ENCODE measurements at regions not wholly inside any gene's neighbourhood (a gene's known extent, or its start where the extent isn't known, plus 50 kb on each side); places are given as distances from the start of the nearest gene placed in this dataset.

DNA sequence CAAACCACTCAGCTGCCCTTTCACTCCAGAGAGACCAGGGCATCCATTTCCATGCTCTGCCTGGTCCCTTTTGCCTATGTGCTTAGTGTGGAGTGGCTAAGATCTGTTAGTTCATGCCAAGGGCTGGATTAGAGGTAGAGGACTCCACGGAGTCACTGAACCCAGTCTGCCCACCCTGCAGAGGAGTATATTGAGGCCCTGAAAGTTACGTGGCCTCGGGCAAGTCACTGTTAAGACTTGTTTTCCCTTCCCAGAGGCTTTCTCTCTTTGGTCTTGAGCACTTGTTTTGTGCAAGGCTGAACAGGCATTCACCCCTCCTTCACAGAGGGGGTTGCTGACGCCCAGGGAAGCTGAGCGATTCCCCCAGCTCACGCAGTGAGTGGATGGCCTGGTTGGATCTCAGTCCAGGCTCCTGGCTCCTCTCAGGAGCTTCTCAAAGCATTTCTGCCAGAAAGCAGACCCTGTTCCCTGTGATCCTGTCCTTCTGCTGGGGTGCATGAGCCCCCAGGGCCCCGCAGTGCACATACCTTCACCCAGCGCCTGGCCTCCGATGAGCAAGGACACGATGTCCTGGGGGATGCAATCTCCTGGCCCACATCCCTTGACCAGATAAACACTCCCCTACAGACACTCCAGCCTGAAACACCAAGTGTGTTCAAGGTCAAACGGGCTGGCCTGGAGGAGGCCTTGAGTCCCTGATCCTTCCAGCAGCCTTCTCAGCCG lies 153.4 kb upstream of the GSE1 start:
- TF ChIP-seq ZFX (IDR thresholded peaks at IDR 0.05) = no peak
- TF ChIP-seq, protein P1, sequence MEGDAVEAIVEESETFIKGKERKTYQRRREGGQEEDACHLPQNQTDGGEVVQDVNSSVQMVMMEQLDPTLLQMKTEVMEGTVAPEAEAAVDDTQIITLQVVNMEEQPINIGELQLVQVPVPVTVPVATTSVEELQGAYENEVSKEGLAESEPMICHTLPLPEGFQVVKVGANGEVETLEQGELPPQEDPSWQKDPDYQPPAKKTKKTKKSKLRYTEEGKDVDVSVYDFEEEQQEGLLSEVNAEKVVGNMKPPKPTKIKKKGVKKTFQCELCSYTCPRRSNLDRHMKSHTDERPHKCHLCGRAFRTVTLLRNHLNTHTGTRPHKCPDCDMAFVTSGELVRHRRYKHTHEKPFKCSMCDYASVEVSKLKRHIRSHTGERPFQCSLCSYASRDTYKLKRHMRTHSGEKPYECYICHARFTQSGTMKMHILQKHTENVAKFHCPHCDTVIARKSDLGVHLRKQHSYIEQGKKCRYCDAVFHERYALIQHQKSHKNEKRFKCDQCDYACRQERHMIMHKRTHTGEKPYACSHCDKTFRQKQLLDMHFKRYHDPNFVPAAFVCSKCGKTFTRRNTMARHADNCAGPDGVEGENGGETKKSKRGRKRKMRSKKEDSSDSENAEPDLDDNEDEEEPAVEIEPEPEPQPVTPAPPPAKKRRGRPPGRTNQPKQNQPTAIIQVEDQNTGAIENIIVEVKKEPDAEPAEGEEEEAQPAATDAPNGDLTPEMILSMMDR (conservative IDR thresholded peaks at IDR 0.05) = no peak
- no peak overlapping the region for H3K27ac ChIP-seq

DNA sequence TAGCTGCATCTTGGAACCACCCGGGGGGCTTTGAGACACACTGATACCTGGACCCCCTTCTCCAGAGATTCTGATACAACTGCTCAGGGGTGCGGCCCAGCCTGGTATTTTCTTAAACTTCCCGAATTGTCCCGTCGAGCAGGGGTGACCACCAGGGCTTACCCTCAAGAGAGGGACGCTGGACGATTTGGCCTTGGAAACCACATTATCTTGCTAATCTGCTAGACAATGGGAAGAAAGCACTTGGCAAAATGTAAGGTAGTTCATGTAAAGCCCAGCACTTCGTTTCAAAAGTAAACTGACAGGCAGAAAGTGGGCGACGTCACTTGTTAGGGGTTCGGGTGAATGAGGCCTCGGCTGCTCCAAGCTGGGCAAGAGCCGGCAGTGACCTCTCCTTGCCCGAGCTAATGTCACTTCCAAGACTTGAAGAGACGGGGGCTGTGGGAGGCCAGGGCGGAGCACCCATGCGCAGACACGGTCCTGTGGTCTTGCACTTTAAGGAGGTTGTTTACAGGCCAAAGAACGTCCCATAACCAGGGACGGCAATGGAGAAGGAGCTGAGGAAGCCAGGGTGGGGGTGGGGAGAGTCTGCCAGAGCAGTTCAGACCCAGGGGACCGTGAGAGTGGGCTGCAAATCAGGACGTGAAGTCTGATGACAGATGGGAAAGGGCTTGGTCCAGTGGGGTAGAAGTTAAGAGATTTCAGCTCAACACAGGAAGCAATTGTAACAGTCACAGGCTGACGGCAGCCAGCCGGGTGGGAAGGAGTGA lies 152.7 kb upstream of the GSE1 start:
- H3K27ac ChIP-seq = no peak overlapping the region
- TF ChIP-seq, protein P1 (conservative IDR thresholded peaks at IDR 0.05) = no peak
- TF ChIP-seq ZFX (IDR thresholded peaks at IDR 0.05) = no peak

DNA sequence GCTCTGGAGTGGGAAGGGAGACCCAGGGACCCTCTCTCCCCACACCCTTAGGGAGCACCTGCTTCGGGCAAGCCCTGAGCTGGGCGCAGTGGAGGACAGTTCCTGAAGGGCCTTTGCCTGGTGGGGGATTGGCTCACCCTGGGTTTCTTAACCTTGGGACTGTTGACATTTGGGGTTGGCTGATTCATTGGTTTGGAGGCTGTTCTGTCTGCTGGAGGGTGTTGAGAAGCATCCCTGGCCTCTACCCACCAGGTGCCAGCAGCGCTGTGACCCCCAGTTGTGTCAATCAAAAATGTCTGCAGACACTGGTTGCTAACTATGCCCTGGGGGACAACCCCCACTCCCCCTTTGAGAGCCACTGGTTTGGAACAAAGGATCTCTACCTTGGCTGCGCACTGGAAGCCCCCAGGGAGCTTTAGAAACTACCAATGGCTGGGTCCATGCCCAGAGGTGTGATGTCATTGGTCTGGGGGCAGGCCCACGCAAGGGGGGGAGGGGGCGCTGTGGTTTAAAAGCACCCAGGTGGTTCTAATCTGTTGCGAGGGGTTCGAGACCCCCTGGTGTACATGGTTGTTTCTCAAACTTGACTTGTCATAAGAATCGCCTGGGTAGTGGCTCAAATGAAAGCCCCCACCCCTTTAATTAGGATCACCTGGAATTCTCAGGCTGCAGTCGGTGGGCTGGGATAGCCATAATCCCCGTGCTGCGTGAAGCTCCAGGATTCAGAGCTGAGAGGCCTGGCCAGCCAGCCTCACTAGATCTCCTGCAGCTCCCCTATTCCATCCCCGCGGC lies 151.9 kb upstream of the GSE1 start:
- TF ChIP-seq, protein P1 (conservative IDR thresholded peaks at IDR 0.05) = no peak
- no peak for TF ChIP-seq ZFX (IDR thresholded peaks at IDR 0.05)
- no peak overlapping the region for H3K27ac ChIP-seq

DNA sequence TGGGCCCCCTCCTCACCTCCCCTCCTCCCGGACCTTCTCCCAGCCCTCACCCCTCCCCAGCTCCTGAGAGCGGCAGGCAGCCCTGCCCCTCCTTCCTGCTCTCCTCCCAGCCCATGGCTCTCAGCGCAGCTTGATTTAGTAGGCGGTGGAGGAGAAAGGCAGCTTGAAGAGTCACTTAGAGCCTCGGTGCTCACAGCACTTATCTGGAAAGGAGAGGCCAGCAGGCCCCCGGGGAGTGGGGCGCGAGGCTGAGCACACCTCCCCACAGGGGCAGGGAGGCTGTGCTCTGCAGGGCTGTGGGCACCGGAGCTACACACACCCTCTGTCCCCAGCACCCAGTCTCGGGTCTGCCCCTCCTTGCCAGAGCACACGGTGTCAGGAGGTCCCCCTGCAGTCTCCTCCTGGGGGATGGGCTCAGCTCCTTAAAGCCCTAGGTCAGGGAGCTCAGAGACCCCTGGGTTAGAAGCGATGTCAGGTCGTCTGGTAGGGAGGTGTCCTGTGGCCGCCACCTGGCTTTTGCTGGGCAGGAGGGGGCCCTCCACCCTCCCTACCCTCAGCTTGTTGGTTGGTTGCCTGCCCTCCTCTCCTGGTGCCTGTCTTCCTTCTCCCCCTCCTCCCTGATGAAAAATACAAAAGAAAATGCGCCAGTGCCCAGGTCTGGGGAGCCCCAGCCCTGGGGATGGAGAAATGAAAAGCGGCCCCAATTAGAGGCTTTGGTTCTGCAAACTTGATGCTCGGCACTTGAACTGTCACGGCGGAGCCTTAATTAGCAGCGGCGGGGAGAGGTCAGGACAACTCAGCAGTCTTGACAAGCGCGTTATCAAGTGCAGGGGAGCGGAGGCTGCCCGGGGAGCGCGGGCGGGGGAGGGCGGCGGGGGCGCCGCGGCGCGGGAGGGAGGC lies 151.1 kb upstream of the GSE1 start:
- H3K27ac ChIP-seq = no peak overlapping the region
- TF ChIP-seq ZFX (IDR thresholded peaks at IDR 0.05) = no peak
- TF ChIP-seq, protein P1 (conservative IDR thresholded peaks at IDR 0.05) = no peak

DNA sequence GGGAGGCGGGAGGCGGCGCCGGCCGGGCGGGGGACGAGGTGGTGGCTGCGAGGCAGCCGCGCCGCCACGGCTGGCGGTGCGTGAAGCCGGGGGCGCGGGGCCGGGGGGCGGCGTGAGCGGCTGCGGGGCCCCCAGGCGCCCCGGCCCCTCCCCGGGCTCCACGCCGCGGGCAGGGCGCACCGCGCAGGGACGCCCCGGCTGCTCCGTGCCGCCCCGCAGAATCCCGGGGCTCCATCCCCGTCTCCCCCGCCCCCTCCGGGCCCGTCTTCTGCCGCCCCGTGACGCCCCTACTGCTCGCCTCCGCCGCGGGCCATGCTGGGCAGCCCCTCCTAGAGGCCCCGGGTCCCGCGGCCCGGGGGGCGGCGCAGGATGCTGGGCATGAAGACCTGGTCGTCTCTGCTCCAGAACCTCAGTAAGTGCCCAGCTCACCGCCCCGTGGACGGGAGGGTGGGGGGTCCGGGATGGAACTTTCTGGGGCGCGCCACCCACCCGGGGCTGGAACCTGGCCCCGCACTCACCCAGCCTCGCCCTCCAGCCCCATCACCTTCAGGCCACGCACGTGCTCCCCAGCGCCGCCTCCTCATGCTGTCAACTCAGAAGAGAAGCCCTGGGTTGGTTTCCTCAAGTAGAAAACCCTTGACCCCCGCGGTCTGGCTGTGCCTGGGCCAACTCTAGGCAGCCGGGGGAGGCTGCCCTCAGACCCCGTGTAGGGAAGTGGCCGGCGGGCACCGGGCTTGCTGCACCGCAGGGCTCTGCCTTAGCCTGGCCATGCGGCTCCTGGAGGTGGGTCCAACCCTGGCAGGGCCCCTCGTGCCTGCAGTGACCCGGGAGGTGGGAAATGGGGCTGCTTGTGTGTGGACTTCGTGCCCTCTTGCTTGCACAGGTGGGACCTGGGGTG lies 150.2 kb upstream of the GSE1 start:
- H3K27ac ChIP-seq = no peak overlapping the region
- TF ChIP-seq ZFX (IDR thresholded peaks at IDR 0.05) = no peak
- TF ChIP-seq, protein P1 (conservative IDR thresholded peaks at IDR 0.05) = no peak

Measured in C4-2B (cell line).